Endothelial cell of umbilical vein (primary cell): ENCODE measurements at regions not wholly inside any gene's neighbourhood (a gene's known extent, or its start where the extent isn't known, plus 50 kb on each side); places are given as distances from the start of the nearest gene placed in this dataset.

Source experiments
- BruUV-seq: library from RNA; stranded (reverse); fragments of 400-500 nt; replicated peaks from 2 replicates; lab custom pipeline; 2021; lab: Mats Ljungman, UMichigan
- CTCF ChIA-PET: fragments of 300-600, 350-600 bp; sonication (Branson Sonifier 250); formaldehyde crosslinking; loops from one replicate; lab custom pipeline; 2021; ENCODE audit warnings: antibody characterized with exemption, inconsistent platforms; lab: Charles Lee
- POLR2A ChIA-PET: fragments of 300-600, 350-600 bp; sonication (Branson Sonifier 250); formaldehyde crosslinking; loops from one replicate; lab custom pipeline; 2021; ENCODE audit warnings: antibody characterized with exemption, inconsistent platforms; lab: Charles Lee
- DNase-seq: peaks from one replicate; pipeline ENCODE4 v3.0.0-alpha.2; 2011; ENCODE audit warnings: low read depth, low spot score
- FAIRE-seq: peaks from 2 replicates; lab custom pipeline; 2011; peaks lifted over from hg19 to GRCh38; lab: Jason Lieb, UNC
- H2AFZ ChIP-seq: 2 replicates; pipeline ENCODE4 v1.6.0; 2012; ENCODE audit warnings: low read depth, low read length, control low read depth, inconsistent platforms
- H3K27ac ChIP-seq: 2 replicates; pipeline ENCODE4 v1.5.1; 2011; ENCODE audit warnings: low read depth, mild to moderate bottlenecking, control low read depth, low read length, moderate library complexity; ENCODE audit not compliant: insufficient read depth
- H3K27me3 ChIP-seq, 2 experiments: 2 replicates each; pipeline versions ENCODE4 v1.6.0 to v1.6.1; 2011; ENCODE audit warnings: low read length in 2 of 2, mixed read lengths in 1 of 2; ENCODE audit not compliant: control insufficient read depth in 2 of 2, insufficient read depth in 2 of 2
- H3K36me3 ChIP-seq, 2 experiments: 2 replicates in 1 of 2; 3 replicates in 1 of 2; pipeline ENCODE4 v1.5.1; 2011; ENCODE audit warnings: low read length in 2 of 2, mild to moderate bottlenecking in 1 of 2, moderate library complexity in 1 of 2; ENCODE audit not compliant: control insufficient read depth in 2 of 2, insufficient read depth in 2 of 2; ENCODE audit errors: extremely low read depth in 1 of 2
- H3K4me1 ChIP-seq: 3 replicates; pipeline ENCODE4 v1.5.1; 2011; ENCODE audit warnings: mild to moderate bottlenecking, low read length; ENCODE audit not compliant: control insufficient read depth, insufficient read depth; ENCODE audit errors: extremely low read depth
- H3K4me2 ChIP-seq: 2 replicates; pipeline ENCODE4 v1.6.1; 2011; ENCODE audit warnings: low read length, control low read depth, mixed read lengths; ENCODE audit not compliant: insufficient read depth
- H3K4me3 ChIP-seq, 3 experiments: fragments of 200-600 bp in 1 of 3; sonication (generic), shearing (Covaris generic) in 1 of 3; replicated peaks in 1 of 3; 2 replicates each; pipeline ENCODE4 v1.5.1; 2011 to 2016; ENCODE audit warnings: control low read depth in 3 of 3, low read length in 3 of 3, mild to moderate bottlenecking in 2 of 3, inconsistent platforms in 1 of 3, low read depth in 1 of 3, moderate library complexity in 1 of 3; ENCODE audit not compliant: insufficient read depth in 1 of 3
- H3K79me2 ChIP-seq: 2 replicates; pipeline ENCODE4 v1.6.0; 2012; ENCODE audit warnings: low read length, inconsistent platforms; ENCODE audit not compliant: control insufficient read depth, insufficient read depth
- H3K9ac ChIP-seq: replicated peaks from 2 replicates; pipeline ENCODE3; 2011; ENCODE audit warnings: low read length, control low read depth; ENCODE audit not compliant: insufficient read depth; ENCODE audit errors: extremely low read depth
- H3K9me1 ChIP-seq: replicated peaks from 3 replicates; pipeline ENCODE4 v1.6.0; 2011; ENCODE audit warnings: mild to moderate bottlenecking, low read length; ENCODE audit not compliant: control insufficient read depth, insufficient read depth; ENCODE audit errors: extremely low read depth
- H3K9me3 ChIP-seq: replicated peaks from 2 replicates; pipeline ENCODE4 v1.5.1; 2012; ENCODE audit warnings: low read length, inconsistent platforms; ENCODE audit not compliant: control insufficient read depth, insufficient read depth
- H4K20me1 ChIP-seq: replicated peaks from 2 replicates; pipeline ENCODE3; 2011; ENCODE audit warnings: mild to moderate bottlenecking, low read length; ENCODE audit not compliant: control insufficient read depth, insufficient read depth; ENCODE audit errors: extremely low read depth
- EZH2 ChIP-seq: IDR thresholded peaks from 2 replicates; pipeline ENCODE4 v1.6.1; 2012; ENCODE audit warnings: borderline replicate concordance, low read depth, mild to moderate bottlenecking, moderate library complexity, low read length, inconsistent platforms; ENCODE audit not compliant: severe bottlenecking
- FOS ChIP-seq: IDR thresholded peaks from 2 replicates; pipeline ENCODE4 v1.6.1; 2011; ENCODE audit warnings: mild to moderate bottlenecking, low read length, moderate library complexity, borderline replicate concordance; ENCODE audit not compliant: insufficient read depth
- GATA2 ChIP-seq: IDR thresholded peaks from 2 replicates; pipeline ENCODE4 v1.7.0; 2011; ENCODE audit warnings: low read depth, mild to moderate bottlenecking, moderate library complexity, mixed read lengths, low read length; ENCODE audit not compliant: insufficient read length, insufficient read depth
- JUN ChIP-seq: IDR thresholded peaks from 2 replicates; pipeline ENCODE4 v1.6.1; 2011; ENCODE audit warnings: borderline replicate concordance, low read depth; ENCODE audit not compliant: insufficient read length, insufficient read depth
- MYC ChIP-seq: IDR thresholded peaks from one replicate; pipeline ENCODE4 v1.6.1; 2011; ENCODE audit warnings: mild to moderate bottlenecking, low read depth, low read length
- POLR2A ChIP-seq: IDR thresholded peaks from 2 replicates; pipeline ENCODE4 v1.6.1; 2012; ENCODE audit warnings: low read depth, mild to moderate bottlenecking, control low read depth, low read length
- POLR2AphosphoS5 ChIP-seq: IDR thresholded peaks from 2 replicates; pipeline ENCODE4 v1.6.1; 2012; ENCODE audit warnings: low read depth, mild to moderate bottlenecking, control low read depth, low read length, moderate library complexity; ENCODE audit not compliant: insufficient read depth
- dilution Hi-C: fragments of 300-500 bp; cut with MboI; formaldehyde crosslinking; loops from one replicate; pipeline ENCODE4 v1.15.0; 2019; ENCODE audit warnings: low sequenced_read_pairs; ENCODE audit not compliant: extremely low pct_ligation_motif_present
- intact Hi-C: fragments of 100-400 bp; cut with micrococcal nuclease; formaldehyde crosslinking; loops from one replicate; pipeline ENCODE4 v1.10.0; 2022
- TF ChIP-seq, protein P1 (sequence below), 2 donors: IDR thresholded peaks; 1 replicate in 1 of 2; 2 replicates in 1 of 2; pipeline ENCODE4 v1.5.1; 2011; ENCODE audit warnings: low read length in 2 of 2, mild to moderate bottlenecking in 2 of 2, moderate library complexity in 2 of 2, control low read depth in 1 of 2, inconsistent platforms in 1 of 2, low read depth in 1 of 2; ENCODE audit not compliant: insufficient read depth in 1 of 2; ENCODE audit errors: extremely low read depth in 1 of 2
- TF ChIP-seq, protein P2 (sequence below): IDR thresholded peaks from 2 replicates; pipeline ENCODE4 v1.6.1; 2011; ENCODE audit not compliant: insufficient read depth, insufficient read length

DNA sequence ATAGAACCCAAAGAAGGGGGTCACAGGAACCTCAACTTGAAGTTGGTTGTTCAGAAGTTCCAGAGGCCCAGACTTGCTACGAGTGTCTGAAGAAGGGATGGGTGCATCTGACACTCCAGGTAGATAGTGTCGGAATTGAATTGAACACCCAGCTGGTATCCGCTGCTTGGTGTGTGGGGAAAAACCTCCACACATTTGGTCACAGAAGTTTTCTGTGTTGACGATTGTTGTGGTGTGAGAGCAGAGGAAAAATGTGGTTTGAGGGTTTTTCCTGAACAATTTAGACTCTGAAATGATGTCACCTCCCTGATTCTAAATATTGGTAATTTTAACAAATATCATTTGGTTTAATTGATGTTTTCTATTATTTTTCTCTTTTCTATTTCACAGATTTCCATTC is 218.8 kb upstream of the CTNNB1 start:
- no peak for FAIRE-seq

More for the DNA sequence above, 218.8 kb upstream of the CTNNB1 start:
- Histone ChIP-seq H2AFZ (no peak overlapping the region), H3K36me3 (no peaks in the 10 kb centered on the region), H3K27ac (no peak overlapping the region), H3K9me3 (no peaks in the 10 kb centered on the region), H3K4me2 (no peak overlapping the region), H3K79me2 (no peaks in the 10 kb centered on the region), H3K27me3 (no peaks in the 10 kb centered on the region), H3K4me1 (peaks cover 18% of the 10 kb centered on the region), H4K20me1 (no peaks in the 10 kb centered on the region), H3K9me1 (no peaks in the 10 kb centered on the region), H3K9ac (no peak overlapping the region), H3K4me3 (no peak overlapping the region)
- intact Hi-C loops, result no loop called here
- no peak for DNase-seq
- TF ChIP-seq POLR2AphosphoS5, result no peak
- no peak for TF ChIP-seq FOS
- TF ChIP-seq EZH2, result no peak
- TF ChIP-seq GATA2, result no peak
- TF ChIP-seq, protein P1, sequence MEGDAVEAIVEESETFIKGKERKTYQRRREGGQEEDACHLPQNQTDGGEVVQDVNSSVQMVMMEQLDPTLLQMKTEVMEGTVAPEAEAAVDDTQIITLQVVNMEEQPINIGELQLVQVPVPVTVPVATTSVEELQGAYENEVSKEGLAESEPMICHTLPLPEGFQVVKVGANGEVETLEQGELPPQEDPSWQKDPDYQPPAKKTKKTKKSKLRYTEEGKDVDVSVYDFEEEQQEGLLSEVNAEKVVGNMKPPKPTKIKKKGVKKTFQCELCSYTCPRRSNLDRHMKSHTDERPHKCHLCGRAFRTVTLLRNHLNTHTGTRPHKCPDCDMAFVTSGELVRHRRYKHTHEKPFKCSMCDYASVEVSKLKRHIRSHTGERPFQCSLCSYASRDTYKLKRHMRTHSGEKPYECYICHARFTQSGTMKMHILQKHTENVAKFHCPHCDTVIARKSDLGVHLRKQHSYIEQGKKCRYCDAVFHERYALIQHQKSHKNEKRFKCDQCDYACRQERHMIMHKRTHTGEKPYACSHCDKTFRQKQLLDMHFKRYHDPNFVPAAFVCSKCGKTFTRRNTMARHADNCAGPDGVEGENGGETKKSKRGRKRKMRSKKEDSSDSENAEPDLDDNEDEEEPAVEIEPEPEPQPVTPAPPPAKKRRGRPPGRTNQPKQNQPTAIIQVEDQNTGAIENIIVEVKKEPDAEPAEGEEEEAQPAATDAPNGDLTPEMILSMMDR (IDR thresholded peaks at IDR 0.05; ENCODE audit: extremely low read depth in 1 of 2, insufficient read depth in 1 of 2, low read depth in 1 of 2, low read length in 2 of 2), result no peak
- TF ChIP-seq, protein P2, sequence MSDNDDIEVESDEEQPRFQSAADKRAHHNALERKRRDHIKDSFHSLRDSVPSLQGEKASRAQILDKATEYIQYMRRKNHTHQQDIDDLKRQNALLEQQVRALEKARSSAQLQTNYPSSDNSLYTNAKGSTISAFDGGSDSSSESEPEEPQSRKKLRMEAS, result no peak
- no peak for TF ChIP-seq POLR2A
- TF ChIP-seq JUN, result no peak
- TF ChIP-seq MYC, result no peak
- ChIA-PET CTCF (no interaction called here), POLR2A (no interaction called here)
- dilution Hi-C loops, result no loop called here
- no TSS peak for BruUV-seq
